GM18868 (cell line): ENCODE measurements at regions not wholly inside any gene's neighbourhood (a gene's known extent, or its start where the extent isn't known, plus 50 kb on each side); places are given as distances from the start of the nearest gene placed in this dataset.

Experiments
- ATAC-seq: cut with Tn5 transposase; IDR thresholded peaks from one replicate; pipeline ENCODE4 v1.9.1; 2021; ENCODE audit warnings: mild to moderate bottlenecking, moderate library complexity; ENCODE audit not compliant: unreplicated experiment

DNA sequence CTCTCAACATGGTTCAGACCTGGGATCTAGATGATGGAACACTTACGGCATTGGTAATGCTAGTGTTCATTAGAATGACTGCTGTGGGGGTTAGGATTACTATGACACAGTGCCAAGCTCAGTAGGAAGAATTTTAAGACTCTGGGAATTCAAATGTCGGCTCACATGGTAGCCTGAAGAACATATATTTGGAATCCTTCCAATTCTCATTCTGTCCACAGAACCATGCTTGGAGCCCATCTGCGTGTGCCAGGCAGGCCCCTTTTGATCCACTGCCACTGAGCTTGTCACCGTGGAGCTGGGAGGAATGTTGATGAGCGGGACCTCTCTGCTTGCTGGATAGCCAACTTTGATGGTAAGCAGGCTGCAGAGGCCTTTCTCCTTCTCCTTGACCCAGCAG lies 322.0 kb upstream of the SOX11 start:
- ATAC-seq: no peak

DNA sequence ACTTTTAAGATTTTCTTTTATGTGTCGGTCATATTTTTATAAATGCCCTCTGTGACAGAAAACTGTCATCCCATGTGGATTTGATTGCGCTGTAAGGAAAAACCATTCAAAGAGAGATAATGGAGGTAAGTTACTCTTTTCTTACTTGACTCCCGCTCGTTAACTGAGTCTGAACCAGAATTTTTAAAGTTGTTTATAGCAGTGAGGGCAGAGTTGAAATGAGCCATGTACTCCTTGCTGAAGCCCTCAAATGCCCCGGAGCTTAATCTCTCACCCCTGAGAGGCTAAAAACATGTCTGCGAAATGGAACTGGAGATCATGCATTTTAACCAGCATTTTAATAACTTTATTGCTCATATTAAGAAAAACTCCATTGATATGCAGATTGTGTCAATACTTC lies 320.0 kb upstream of the SOX11 start:
- ATAC-seq: no peak

DNA sequence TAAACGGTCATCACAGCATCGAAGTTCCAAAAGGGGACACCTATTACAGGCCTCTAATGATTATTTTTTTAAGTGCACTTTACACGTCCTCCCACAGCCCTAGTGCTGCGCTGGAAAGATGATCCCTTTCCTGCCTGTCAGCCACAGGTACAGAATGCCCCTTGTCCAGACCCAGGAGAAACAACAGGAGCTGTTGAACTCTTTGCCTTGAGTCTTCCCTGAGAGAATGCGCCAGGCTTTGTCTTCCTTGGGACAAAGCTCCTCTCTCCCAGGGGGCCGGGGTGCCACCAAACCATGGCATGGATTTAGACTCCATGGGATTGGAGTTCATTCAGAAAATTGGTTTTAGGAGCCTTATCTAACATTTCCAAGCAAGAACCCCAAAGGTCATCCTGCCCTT lies 319.0 kb upstream of the SOX11 start:
- ATAC-seq: no peak

DNA sequence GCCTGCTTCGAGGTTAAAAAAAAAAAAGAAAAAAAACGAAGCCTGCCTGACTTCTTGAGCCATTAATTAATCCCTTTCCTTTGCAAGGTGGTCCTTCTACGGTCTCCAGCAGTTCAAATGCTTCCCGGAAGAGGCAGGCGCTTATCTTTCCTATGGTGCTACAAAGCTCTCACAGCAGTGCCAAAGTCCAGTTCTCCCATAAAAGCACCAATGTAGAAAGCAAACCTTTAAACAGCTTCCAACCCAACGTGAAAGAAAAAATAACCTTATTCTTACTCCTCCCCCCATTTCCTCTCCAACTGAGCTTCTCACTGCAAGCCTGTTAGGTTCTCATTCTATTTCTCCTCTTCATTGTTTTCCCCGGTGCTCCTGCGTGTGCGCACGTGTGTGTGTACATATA lies 317.4 kb upstream of the SOX11 start:
- no peak for ATAC-seq

DNA sequence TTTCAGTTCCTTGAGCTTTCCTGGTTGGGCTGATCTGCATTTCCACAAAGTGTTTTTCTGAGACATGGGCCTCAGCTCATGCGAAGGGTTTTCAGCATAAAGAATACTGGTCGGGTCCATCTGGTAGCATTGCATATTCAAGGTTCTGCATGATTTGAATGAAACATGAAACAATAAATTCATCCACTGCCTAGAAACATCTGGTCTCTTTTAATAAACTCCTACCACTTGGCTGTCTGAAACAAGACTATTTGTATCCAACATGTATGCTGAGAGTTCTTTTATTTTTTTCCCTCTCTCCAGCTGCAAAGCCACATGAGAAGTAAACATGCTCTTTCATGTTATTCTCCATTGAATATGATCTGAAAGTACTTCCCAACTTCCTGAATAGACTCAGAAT lies 314.9 kb upstream of the SOX11 start:
- ATAC-seq: no peak

DNA sequence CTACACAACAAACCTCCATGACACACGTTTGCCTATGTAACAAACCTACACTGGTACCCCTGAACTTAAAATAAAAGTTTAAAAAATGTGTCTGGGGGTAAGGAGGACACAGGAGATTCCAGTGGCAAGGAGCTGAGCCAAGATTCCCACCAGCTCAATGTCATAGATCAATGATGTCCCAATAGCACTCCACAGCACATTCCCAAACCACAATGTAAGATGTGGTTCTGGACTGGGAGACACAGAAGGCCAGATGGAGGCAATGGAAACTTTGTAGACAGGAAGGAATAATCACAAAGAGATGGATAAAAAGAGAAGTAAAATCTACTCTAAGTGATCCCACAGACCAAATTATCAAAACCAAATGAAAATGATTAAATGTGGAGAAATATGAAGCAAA lies 312.4 kb upstream of the SOX11 start:
- ATAC-seq: no peak

DNA sequence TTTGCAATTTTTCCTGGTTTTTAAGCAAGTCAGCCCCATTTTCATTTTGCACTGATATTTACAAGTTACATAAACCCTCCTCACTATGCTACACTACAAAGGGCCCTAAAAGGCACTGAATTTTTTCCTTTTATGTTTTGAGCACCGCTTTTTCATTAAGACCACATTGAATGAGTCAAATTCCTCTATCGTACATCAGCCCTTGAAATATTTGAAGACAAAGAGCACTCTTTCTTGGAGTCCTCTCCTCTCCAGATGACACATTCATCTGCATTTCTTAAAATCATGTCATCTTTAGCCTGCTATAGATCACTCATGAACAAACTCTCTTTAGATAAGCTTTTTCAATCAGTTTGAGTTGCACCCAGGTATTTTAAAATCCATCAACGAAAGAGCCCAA lies 306.6 kb upstream of the SOX11 start:
- no peak for ATAC-seq

DNA sequence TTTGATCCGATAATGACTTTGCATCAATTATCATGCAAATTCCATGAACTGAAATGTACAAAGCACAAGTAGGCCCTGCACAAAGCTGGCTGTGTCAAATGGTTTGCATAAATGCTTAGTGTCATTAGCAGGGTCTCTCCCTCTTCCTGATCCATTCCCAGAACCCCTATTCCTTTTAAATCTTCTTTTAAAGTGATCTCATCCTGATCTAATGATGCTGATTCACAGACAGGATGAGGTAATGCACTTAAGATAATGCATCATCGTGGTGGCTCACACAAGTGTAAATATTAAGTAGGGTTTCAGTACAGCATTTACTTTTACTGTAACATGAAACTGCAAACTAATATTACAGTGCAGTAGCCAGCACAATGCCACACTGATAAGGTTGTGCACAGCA lies 304.8 kb upstream of the SOX11 start:
- ATAC-seq: no peak

DNA sequence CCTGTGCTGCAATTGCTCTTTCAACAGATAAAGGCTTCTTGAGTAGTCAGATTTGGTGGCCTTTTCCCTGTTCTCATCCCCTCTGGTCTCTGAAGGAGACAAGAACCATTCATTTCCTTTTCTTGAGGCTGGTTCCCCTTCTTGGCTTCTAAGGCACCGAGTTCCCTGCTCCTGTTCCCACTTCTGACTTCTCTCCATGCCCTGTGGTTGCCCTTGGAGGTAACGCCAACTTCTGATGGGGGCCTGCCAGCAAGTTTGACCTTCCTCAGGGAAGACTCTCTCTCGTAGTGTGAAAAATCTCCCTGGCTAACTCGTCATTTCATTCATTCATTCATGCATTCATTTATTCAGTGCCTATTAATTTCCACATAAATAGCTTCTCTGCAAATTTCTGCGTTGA lies 302.4 kb upstream of the SOX11 start:
- no peak for ATAC-seq

DNA sequence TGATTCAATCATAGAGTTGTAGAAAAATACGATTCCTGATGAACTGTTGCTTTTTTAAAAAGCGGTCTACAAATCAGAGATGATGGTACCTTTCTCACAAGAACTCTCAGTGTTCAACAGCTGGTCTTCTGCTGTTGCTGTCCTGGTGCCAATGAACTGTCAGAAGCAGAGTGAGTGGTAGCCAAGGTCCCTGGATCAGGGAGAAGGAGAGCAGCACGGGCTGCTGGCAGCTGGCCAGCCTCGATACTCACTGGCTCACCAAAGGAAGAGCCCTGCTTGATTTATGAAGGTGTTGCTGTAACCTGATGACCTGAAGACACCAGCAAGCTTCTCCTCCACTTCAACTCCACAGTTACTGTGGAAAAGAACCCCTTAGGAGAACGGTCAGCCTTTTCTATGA lies 300.8 kb upstream of the SOX11 start:
- ATAC-seq: no peak

DNA sequence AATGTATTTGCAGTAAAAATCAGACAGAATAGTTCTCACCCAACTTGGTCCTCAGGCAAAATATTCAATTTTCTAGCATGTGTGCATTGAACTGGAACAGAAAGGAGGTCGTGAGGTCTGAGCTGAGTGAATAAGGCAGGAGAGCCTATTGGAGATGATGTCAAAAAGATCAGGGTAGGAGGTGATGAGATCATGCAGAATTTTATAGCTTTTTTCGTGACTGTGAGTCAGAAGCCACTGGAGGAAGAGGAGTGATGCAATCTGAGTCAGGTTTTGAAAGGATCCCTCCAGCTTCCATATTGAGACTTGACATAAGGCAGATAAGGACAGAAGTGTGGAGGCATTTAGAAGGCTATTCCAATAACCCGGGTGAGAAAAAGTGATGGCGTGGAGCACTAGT lies 299.5 kb upstream of the SOX11 start:
- no peak for ATAC-seq

DNA sequence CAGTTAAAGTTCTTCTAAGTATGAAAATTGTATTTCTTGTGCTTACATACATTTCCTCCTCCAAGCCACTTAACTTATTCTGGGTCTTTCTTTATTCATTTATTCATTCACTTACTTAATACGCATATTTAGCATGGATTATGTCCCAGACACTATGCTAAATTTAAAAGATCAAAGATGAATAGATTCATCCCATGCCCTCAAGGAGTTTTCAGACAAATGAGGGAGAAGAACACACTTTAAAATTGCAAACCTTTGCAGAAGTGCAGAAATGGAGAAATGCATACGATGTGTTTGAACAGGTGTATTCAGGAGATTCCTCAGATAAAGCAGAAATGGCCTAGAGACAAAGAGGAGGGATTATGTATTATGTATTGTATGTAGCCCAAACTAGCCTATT lies 298.7 kb upstream of the SOX11 start:
- ATAC-seq: no peak

DNA sequence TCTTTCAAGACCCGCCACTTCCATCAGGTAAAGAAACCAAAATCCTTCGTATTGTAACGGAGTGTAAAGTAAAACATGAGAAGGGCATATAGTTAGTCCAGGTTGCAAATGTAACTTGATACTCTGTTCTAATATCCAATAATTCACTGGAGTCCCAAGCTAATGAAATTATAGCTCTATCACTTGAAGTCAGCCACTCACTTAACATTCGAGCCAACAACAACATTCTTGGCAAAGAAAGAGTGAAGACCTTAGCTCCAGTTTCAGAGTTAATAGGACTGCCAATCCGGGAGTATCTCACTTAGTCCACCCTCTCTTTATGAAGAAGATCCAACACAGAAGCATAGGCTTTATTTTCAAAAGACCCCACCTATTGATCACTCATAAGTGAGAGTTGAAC lies 298.0 kb upstream of the SOX11 start:
- ATAC-seq: no peak

DNA sequence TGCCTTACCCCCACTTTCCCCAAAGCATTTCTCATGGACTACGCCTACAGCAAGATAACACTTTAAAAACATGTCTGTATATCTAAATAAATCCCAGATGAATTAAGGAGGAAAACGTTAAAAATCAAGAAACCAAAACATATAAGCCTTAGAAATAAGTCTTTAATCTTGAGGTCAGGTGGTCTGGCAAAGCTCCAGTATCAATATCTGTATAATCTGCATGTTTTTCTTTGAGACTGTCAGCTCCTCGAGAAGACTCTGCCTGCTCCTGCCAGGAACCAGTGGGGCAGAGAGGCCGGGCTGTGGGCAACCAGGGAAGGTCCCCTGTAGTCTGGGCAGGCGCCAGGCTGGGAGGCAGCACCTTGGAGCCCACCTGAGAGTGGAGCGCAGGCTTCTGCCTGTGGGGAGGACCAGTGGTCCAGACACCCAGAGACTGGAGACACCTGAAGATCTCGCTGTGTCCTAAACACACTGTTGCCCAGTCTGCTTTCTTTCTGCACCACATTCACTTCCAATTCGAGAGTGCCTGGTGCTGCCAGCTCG lies 291.0 kb upstream of the SOX11 start:
- no peak for ATAC-seq

DNA sequence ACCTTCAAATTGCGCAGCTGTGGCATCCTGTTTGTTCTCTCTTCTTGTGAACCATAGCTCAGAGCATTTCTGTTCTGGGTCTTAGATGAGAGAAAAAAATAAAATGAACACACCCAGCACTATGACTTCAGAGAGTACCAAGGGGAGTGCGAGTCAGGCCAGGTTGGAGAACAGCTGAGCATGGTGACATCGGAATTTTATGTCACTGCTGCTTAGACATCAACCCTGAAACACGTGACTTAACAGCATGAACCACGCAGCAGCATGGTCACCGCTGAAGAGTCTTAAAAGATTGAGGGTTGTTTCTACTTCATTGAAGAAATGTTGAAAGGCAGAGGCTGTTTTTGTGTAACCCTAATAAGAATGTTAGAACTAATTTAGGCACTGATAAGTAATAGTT lies 288.8 kb upstream of the SOX11 start:
- no peak for ATAC-seq

DNA sequence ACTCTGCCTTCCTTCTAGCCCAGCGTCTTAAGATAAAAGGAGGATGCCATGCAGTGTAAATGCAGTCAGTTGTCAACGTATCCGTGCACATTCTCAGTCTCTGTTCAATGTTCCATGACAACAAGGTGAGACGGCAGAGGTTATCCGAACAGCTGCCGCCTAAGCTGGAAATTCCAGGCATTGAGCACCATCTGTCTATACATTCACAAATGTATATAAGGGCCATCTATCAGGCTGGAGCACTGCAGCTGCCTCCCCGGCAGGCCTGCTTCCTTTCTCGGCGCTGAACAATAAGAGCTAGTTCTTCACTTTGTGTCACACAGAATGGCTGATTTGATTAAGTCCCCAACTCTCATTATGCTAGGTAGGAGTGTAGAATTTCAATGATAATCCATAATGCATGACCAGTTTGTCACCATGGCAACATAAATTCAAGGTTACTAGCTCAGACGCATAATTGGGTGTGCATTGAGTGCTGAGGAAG lies 282.2 kb upstream of the SOX11 start:
- no peak for ATAC-seq

DNA sequence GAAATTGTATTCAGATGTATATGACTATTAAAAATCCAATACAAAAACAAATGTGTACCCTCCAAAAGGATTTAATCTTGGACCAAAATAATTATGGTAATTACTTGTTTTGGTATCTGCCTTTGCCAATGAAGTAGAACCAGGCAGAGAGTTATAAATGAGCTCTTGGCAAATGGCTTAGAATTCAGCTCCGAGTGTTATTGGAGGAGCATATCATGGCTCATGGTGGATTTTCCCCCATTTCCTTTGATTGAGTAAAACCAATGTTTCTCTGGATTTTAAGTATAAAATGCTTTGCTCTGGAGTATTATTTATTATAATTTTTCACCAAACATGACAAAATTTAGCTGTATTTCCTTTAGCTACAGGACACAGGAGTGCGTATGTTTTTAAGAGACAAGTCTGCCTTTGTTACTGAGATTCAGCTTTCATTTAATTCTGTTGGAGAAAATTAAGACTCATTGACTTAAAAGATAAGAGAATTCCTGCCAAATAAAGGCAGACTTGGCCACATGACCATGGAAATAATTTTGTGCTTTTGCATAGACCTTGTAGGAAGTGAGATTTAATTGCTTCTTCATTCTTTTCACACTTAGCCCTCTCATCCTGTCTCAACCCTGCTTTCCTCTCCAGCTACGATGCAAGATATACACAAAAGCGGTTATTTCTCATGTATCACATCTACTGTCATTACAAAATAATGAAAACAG lies 281.0 kb upstream of the SOX11 start:
- ATAC-seq: no peak

DNA sequence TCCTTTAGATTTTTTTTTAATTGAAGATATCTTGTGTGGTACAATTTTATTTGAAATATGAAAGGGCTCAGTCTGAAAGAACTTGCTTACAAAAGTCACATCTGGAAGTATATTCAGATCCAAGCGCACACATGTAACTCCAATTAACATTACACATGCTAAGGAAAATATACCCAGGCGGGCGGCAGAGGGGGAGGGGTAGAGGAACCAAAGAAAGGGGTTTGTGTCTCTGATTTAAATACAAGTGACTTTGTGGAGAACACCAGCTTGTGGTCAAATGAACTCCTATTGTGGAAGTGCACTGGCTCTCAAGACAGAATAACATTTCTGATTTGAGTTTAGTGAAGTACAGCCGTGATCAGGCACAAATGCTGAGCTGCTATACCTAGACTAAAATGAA lies 280.2 kb upstream of the SOX11 start:
- ATAC-seq: no peak

DNA sequence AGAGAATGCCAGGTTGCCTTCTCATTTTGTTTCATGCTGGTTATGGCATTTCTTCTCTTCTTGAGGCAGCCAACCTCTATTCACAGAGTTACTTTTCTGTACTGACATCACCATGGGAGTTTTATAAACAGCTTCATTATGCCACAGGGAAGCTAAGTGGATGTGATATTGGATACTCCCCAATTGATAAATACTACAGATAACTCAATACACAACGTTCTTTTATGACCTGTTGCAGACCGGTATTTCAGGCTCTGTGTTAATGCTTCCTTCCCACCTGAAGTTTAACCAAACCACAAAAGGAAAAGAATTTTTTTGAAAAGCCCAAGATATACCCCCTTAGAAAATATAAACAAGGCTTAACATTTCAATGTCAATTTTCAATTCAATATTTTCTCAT lies 258.3 kb upstream of the SOX11 start:
- no peak for ATAC-seq

DNA sequence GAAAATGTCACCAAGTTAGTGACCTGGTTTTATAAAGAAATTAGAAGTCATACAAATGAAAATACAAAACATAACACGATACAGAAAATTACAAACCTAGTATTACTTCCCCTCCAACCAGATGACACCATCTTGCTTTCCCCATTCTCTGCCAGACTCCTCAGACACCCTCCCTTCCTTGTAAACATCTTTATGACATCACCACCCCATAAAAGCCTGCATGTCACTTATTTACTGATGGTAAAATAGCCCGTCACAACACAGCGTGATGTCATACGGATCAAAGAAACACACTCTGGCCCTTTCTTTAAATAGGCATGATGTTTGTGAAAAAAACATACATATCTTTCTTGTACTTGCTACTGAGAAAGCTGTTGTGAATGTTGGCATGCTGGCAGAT lies 254.8 kb upstream of the SOX11 start:
- no peak for ATAC-seq

DNA sequence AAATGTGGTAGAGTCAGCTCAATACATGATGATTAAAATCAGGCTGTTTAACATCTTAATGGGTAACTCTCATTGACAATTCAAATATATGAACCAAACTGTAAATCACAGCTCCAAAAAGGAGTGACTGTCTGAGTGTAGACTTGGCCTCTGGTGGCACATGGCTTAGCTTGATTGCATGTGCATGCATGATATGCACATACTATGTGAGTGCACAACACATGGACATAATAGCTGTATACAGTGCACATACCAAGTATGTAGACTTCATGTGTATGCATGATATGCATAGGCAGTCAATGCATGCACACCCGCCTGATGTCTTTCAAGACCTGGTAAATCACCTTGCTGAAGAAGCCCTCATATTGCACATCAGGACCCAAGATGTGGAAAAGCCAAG lies 252.0 kb upstream of the SOX11 start:
- ATAC-seq: no peak

DNA sequence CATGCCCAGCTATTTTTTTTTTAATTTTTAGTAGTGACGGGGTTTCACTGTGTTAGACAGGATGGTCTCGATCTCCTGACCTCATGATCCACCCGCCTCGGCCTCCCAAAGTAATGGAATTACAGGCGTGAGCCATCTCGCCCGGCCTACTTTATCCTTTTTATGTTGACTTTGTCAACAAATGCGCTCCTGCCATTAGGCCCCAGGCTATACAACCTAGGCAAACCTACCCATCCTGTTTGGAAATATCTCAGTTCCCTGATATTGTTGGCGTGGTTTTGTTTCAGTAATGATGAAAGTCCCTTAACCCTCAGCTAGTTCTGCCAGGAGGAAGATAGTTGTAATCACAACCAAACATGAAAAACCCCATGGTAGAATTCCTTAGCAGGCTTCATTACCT lies 249.4 kb upstream of the SOX11 start:
- ATAC-seq: no peak

DNA sequence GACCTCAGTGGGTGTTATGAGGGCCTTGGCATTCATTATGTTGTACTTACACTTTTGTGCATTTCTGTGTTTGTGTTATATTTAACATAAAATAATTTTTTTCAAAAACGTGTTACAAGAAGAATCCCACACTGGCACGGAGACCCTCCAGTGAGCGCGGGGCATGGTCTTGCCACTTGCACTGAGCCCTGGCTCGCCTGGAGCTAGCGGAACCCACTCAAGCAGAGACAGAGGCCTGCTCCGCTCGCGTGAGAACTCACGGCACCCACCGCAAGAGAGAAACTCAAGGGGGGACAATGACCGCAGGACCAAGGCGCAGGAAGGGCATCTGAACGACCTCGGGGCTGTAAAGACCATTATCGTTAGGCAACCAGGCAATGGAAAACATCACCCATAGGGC lies 248.0 kb upstream of the SOX11 start:
- no peak for ATAC-seq
